GM23338 (cell line): ENCODE measurements at regions not wholly inside any gene's neighbourhood (a gene's known extent, or its start where the extent isn't known, plus 50 kb on each side); places are given as distances from the start of the nearest gene placed in this dataset.

Experiments
- ATAC-seq: fragments of 200-7000 bp; cut with Tn5 transposase; 3 replicates; pipeline ENCODE4 v1.9.1; 2020
- DNase-seq: peaks from one replicate; pipeline ENCODE4 v3.0.0-alpha.2; 2015; ENCODE audit warnings: low spot score
- H2AFZ ChIP-seq: fragments of 200-600 bp; sonication (generic); 2 replicates; pipeline ENCODE4 v1.8.0; 2016; ENCODE audit warnings: antibody characterized with exemption, mild to moderate bottlenecking, moderate library complexity
- H3F3A ChIP-seq: fragments of 200-600 bp; sonication (generic); replicated peaks from 2 replicates; pipeline ENCODE4 v1.8.0; 2017; ENCODE audit warnings: antibody characterized with exemption, mixed run types, low read depth
- H3K27ac ChIP-seq: fragments of 200-600 bp; sonication (generic); 2 replicates; pipeline ENCODE4 v1.6.1; 2016; ENCODE audit warnings: low read depth
- H3K27me3 ChIP-seq: fragments of 200-600 bp; sonication (generic); 2 replicates; pipeline ENCODE4 v1.8.0; 2016; ENCODE audit warnings: mild to moderate bottlenecking, mixed run types, moderate library complexity; ENCODE audit not compliant: insufficient read depth
- H3K36me3 ChIP-seq: fragments of 200-600 bp; sonication (generic); 2 replicates; pipeline ENCODE4 v1.8.0; 2016; ENCODE audit warnings: mild to moderate bottlenecking; ENCODE audit not compliant: insufficient read depth
- H3K4me1 ChIP-seq: fragments of 200-600 bp; sonication (generic); 2 replicates; pipeline ENCODE4 v1.8.0; 2016; ENCODE audit warnings: mild to moderate bottlenecking, moderate library complexity; ENCODE audit not compliant: insufficient read depth
- H3K4me2 ChIP-seq: fragments of 200-600 bp; sonication (generic); 2 replicates; pipeline ENCODE4 v1.7.1; 2017; ENCODE audit warnings: mixed run types
- H3K4me3 ChIP-seq: fragments of 200-600 bp; sonication (generic); 2 replicates; pipeline ENCODE4 v1.6.1; 2016; ENCODE audit warnings: mixed run types
- H3K79me2 ChIP-seq: fragments of 200-600 bp; sonication (generic); replicated peaks from 2 replicates; pipeline ENCODE4 v1.8.0; 2017; ENCODE audit warnings: mild to moderate bottlenecking; ENCODE audit not compliant: insufficient read depth
- H3K9me2 ChIP-seq: fragments of 200-600 bp; sonication (generic); 2 replicates; pipeline ENCODE4 v1.8.0; 2017; ENCODE audit not compliant: insufficient read depth
- H4K20me1 ChIP-seq: fragments of 200-600 bp; sonication (generic); replicated peaks from 2 replicates; pipeline ENCODE4 v1.8.0; 2017; ENCODE audit warnings: mild to moderate bottlenecking; ENCODE audit not compliant: insufficient read depth
- H3K27ac Mint-ChIP-seq: 2 replicates; pipeline ENCODE4 v1.8.0; 2020; ENCODE audit warnings: inconsistent platforms, mild to moderate bottlenecking, moderate library complexity, mixed read lengths
- H3K27me3 Mint-ChIP-seq: 3 replicates; pipeline ENCODE4 v1.8.0; 2022; ENCODE audit warnings: low read depth, mild to moderate bottlenecking, moderate library complexity, mixed read lengths, inconsistent platforms; ENCODE audit not compliant: insufficient read depth, poor library complexity
- H3K36me3 Mint-ChIP-seq: 3 replicates; pipeline ENCODE4 v1.8.0; 2021; ENCODE audit warnings: low read depth, mild to moderate bottlenecking, inconsistent platforms, moderate library complexity, mixed read lengths
- H3K4me1 Mint-ChIP-seq: 3 replicates; pipeline ENCODE4 v1.8.0; 2020; ENCODE audit warnings: mild to moderate bottlenecking, inconsistent platforms, mixed read lengths
- H3K4me3 Mint-ChIP-seq: 3 replicates; pipeline ENCODE4 v1.8.0; 2021; ENCODE audit warnings: moderate library complexity, mild to moderate bottlenecking, inconsistent platforms, mixed read lengths
- H3K9me3 Mint-ChIP-seq: 3 replicates; pipeline ENCODE4 v1.8.0; 2020; ENCODE audit warnings: moderate library complexity, mild to moderate bottlenecking, inconsistent platforms, mixed read lengths
- CREB1 ChIP-seq: fragments of 250-450 bp; sonication (Bioruptor Pico); IDR thresholded peaks from 2 replicates; pipeline ENCODE4 v1.5.0; 2020; ENCODE audit warnings: low read depth, mild to moderate bottlenecking, moderate library complexity
- CTCF ChIP-seq, 2 experiments: fragments of 200-600 bp in 1 of 2; sonication (generic) in 1 of 2; conservative IDR thresholded peaks; 2 replicates each; pipeline versions ENCODE4 v1.5.1 to v1.6.1; 2016 to 2017; ENCODE audit warnings: antibody characterized with exemption in 2 of 2, low read depth in 2 of 2, mild to moderate bottlenecking in 2 of 2, moderate library complexity in 1 of 2
- ETS1 ChIP-seq: IDR thresholded peaks from 2 replicates; pipeline ENCODE4 v1.6.1; 2016; ENCODE audit warnings: antibody characterized with exemption
- EZH2 ChIP-seq: fragments of 200-600 bp; sonication (generic); IDR thresholded peaks from one replicate; pipeline ENCODE4 v1.8.0; 2017; ENCODE audit warnings: antibody characterized with exemption, mild to moderate bottlenecking, low read depth; ENCODE audit not compliant: unreplicated experiment
- EZH2phosphoT487 ChIP-seq: fragments of 200-600 bp; sonication (generic); IDR thresholded peaks from one replicate; pipeline ENCODE4 v1.8.1; 2018; ENCODE audit warnings: antibody characterized with exemption; ENCODE audit not compliant: unreplicated experiment
- JUNB ChIP-seq: IDR thresholded peaks from one replicate; pipeline ENCODE4 v1.6.1; 2016; ENCODE audit warnings: antibody characterized with exemption; ENCODE audit not compliant: unreplicated experiment
- NANOG ChIP-seq: IDR thresholded peaks from 2 replicates; pipeline ENCODE4 v1.6.1; 2016; ENCODE audit warnings: antibody characterized with exemption, borderline replicate concordance
- POLR2AphosphoS5 ChIP-seq: IDR thresholded peaks from 2 replicates; pipeline ENCODE4 v1.6.1; 2016; ENCODE audit warnings: antibody characterized with exemption, low read depth
- REST ChIP-seq: IDR thresholded peaks from one replicate; pipeline ENCODE4 v1.6.1; 2018; ENCODE audit warnings: antibody characterized with exemption; ENCODE audit not compliant: unreplicated experiment
- STAT1 ChIP-seq: IDR thresholded peaks from one replicate; pipeline ENCODE4 v1.6.1; 2016; ENCODE audit warnings: antibody characterized with exemption; ENCODE audit not compliant: unreplicated experiment
- ZNF331 ChIP-seq: fragments of 250-450 bp; sonication (Bioruptor Pico); IDR thresholded peaks from 2 replicates; pipeline ENCODE4 v1.5.0; 2020; ENCODE audit warnings: low read depth, mild to moderate bottlenecking, moderate library complexity
- ZNF462 ChIP-seq: fragments of 250-450 bp; sonication (Bioruptor Pico); IDR thresholded peaks from 2 replicates; pipeline ENCODE4 v1.5.0; 2020; ENCODE audit warnings: mild to moderate bottlenecking, moderate library complexity

GRCh38 chr4:23298371-23298770 is 591.5 kb downstream of the PPARGC1A start:
- Histone ChIP-seq H3F3A (no peaks in the 10 kb centered on the region), H4K20me1 (no peaks in the 10 kb centered on the region), H3K36me3 (no peaks in the 10 kb centered on the region), H3K4me3 (no peak overlapping the region), H3K27ac (no peak overlapping the region), H3K9me2 (no peaks in the 10 kb centered on the region), H3K4me1 (no peaks in the 10 kb centered on the region), H3K4me2 (no peak overlapping the region), H3K27me3 (no peaks in the 10 kb centered on the region), H2AFZ (no peak overlapping the region), H3K79me2 (no peaks in the 10 kb centered on the region)
- Mint-ChIP-seq H3K36me3 (no peaks in the 10 kb centered on the region), H3K27ac (no peak overlapping the region), H3K27me3 (no peaks in the 10 kb centered on the region), H3K4me3 (no peak overlapping the region), H3K4me1 (no peaks in the 10 kb centered on the region), H3K9me3 (no peaks in the 10 kb centered on the region)
- ATAC-seq (no peak), DNase-seq (no peak)
- TF ChIP-seq CTCF (conservative IDR thresholded peaks at IDR 0.05; ENCODE audit: low read depth in 2 of 2) = no peak
- TF ChIP-seq ZNF462 (CRISPR knock-in tag) = no peak
- TF ChIP-seq JUNB = no peak
- no peak for TF ChIP-seq NANOG
- TF ChIP-seq ETS1 = no peak
- no peak for TF ChIP-seq EZH2
- no peak for TF ChIP-seq POLR2AphosphoS5
- no peak for TF ChIP-seq ZNF331
- no peak for TF ChIP-seq EZH2phosphoT487
- TF ChIP-seq CREB1 = no peak
- TF ChIP-seq REST = no peak
- TF ChIP-seq STAT1 = no peak
